Breast epithelium (tissue), 3 donors: ENCODE measurements at regions not wholly inside any gene's neighbourhood (a gene's known extent, or its start where the extent isn't known, plus 50 kb on each side); places are given as distances from the start of the nearest gene placed in this dataset.

ENCODE experiments used
- CTCF ChIP-seq, 3 donors: fragments of 450-650 bp; IDR thresholded peaks; one replicate each; pipeline ENCODE4 v1.5.1; 2016 to 2017; ENCODE audit warnings: antibody characterized with exemption in 3 of 3, mild to moderate bottlenecking in 3 of 3, moderate library complexity in 3 of 3
- POLR2A ChIP-seq: fragments of 450-650 bp; IDR thresholded peaks from one replicate; pipeline ENCODE4 v1.6.1; 2016; ENCODE audit warnings: antibody characterized with exemption, mild to moderate bottlenecking, moderate library complexity
- POLR2AphosphoS5 ChIP-seq, 3 donors: sonication (generic); formaldehyde crosslinking; IDR thresholded peaks; one replicate each; pipeline ENCODE4 v1.6.1; 2017; ENCODE audit warnings: antibody characterized with exemption in 3 of 3

- TF ChIP-seq CTCF (IDR thresholded peaks at IDR 0.05) (no peak), POLR2A (no peak), POLR2AphosphoS5 (IDR thresholded peaks at IDR 0.05) (no peak)
Measured at GRCh38 chr2:158038901-158039300, 62.8 kb upstream of the UPP2 start.
